ENCODE measurements at regions not wholly inside any gene's neighbourhood (a gene's known extent, or its start where the extent isn't known, plus 50 kb on each side); places are given as distances from the start of the nearest gene placed in this dataset.

- Histone ChIP-seq H3K27ac (ENCODE audit: insufficient read depth, low read depth, low read length) (no peak overlapping the region), H2AFZ (ENCODE audit: low read depth, low read length) (no peak overlapping the region), H3K9me3 (replicated peaks; ENCODE audit: control insufficient read depth, insufficient read depth, low read length) (no peaks in the 10 kb centered on the region), H4K20me1 (replicated peaks; ENCODE audit: control insufficient read depth, extremely low read depth, insufficient read depth, low read length) (no peaks in the 10 kb centered on the region), H3K4me2 (ENCODE audit: insufficient read depth, low read length) (no peak overlapping the region), H3K79me2 (ENCODE audit: control insufficient read depth, insufficient read depth, low read length) (no peaks in the 10 kb centered on the region), H3K27me3 (ENCODE audit: control insufficient read depth in 2 of 2, insufficient read depth in 2 of 2, low read length in 2 of 2) (no peaks in the 10 kb centered on the region), H3K9ac (replicated peaks; ENCODE audit: extremely low read depth, insufficient read depth, low read length) (no peak overlapping the region), H3K36me3 (ENCODE audit: control insufficient read depth in 2 of 2, extremely low read depth in 1 of 2, insufficient read depth in 2 of 2, low read length in 2 of 2) (no peaks in the 10 kb centered on the region), H3K4me1 (ENCODE audit: control insufficient read depth, extremely low read depth, insufficient read depth, low read length) (no peaks in the 10 kb centered on the region), H3K9me1 (replicated peaks; ENCODE audit: control insufficient read depth, extremely low read depth, insufficient read depth, low read length) (no peaks in the 10 kb centered on the region), H3K4me3 (replicated peaks in 1 of 3; ENCODE audit: insufficient read depth in 1 of 3, low read depth in 1 of 3, low read length in 3 of 3) (no peak overlapping the region)
- no peak for TF ChIP-seq POLR2AphosphoS5 (IDR thresholded peaks at IDR 0.05; ENCODE audit: insufficient read depth, low read depth, low read length)
- TF ChIP-seq GATA2 (IDR thresholded peaks at IDR 0.05; ENCODE audit: insufficient read depth, insufficient read length, low read depth, low read length): no peak
- no peak for TF ChIP-seq JUN (IDR thresholded peaks at IDR 0.05; ENCODE audit: borderline replicate concordance, insufficient read depth, insufficient read length, low read depth)
- no peak for TF ChIP-seq EZH2 (IDR thresholded peaks at IDR 0.05; ENCODE audit: borderline replicate concordance, low read depth, low read length, severe bottlenecking)
- no peak for TF ChIP-seq MYC (IDR thresholded peaks at IDR 0.05; ENCODE audit: low read depth, low read length)
- TF ChIP-seq MAX (IDR thresholded peaks at IDR 0.05; ENCODE audit: insufficient read depth, insufficient read length): no peak
- no peak for TF ChIP-seq POLR2A (IDR thresholded peaks at IDR 0.05; ENCODE audit: low read depth, low read length)
- TF ChIP-seq FOS (IDR thresholded peaks at IDR 0.05; ENCODE audit: borderline replicate concordance, insufficient read depth, low read length): no peak
- TF ChIP-seq CTCF (IDR thresholded peaks at IDR 0.05; ENCODE audit: extremely low read depth in 1 of 2, insufficient read depth in 1 of 2, low read depth in 1 of 2, low read length in 2 of 2): no peak
- FAIRE-seq (no peak), DNase-seq (ENCODE audit: low read depth, low spot score) (no peak)
- ChIA-PET POLR2A (no interaction called here), CTCF (interaction anchor here (0.7 to 2.8 kb wide), 2 partner anchors 8 to 13 kb away, joined by 3 to 10 read pairs; no protein-coding TSS in a partner anchor)
- intact Hi-C loops (cut with micrococcal nuclease) (no loop called here), dilution Hi-C loops (cut with MboI; ENCODE audit: extremely low pct_ligation_motif_present, low sequenced_read_pairs) (no loop called here)
- BruUV-seq (replicated peaks): no TSS peak
Observed at GRCh38 chr2:57892920-57893319, 153.7 kb upstream of the VRK2 start.

All from endothelial cell of umbilical vein (primary cell).